IMR-90 (cell line): ENCODE measurements at regions not wholly inside any gene's neighbourhood (a gene's known extent, or its start where the extent isn't known, plus 50 kb on each side); places are given as distances from the start of the nearest gene placed in this dataset.

Experiments used
- ATAC-seq: fragments of 200-7000 bp; cut with Tn5 transposase; 2 replicates; pipeline ENCODE4 v1.9.1; 2020; ENCODE audit warnings: low read depth, mild to moderate bottlenecking, moderate library complexity
- BruUV-seq: library from RNA; stranded (reverse); fragments of 400-500 nt; replicated peaks from 2 replicates; lab custom pipeline; 2021; lab: Mats Ljungman, UMichigan
- CTCF ChIA-PET: fragments of 300-600 bp; formaldehyde crosslinking; extraction: SDS; loops from one replicate; lab custom pipeline; 2021; ENCODE audit warnings: antibody characterized with exemption; lab: Yijun Ruan, JAX
- POLR2A ChIA-PET: fragments of 300-600 bp; sonication (Branson Sonifier 250); formaldehyde crosslinking; loops from one replicate; lab custom pipeline; 2022; ENCODE audit warnings: antibody characterized with exemption; ENCODE audit not compliant: unreplicated experiment; lab: Charles Lee
- DNase-seq: peaks from one replicate; pipeline ENCODE4 v3.0.0; 2013
- H2AFZ ChIP-seq: replicated peaks from 2 replicates; pipeline ENCODE3; 2013; ENCODE audit warnings: low read length, mild to moderate bottlenecking; ENCODE audit not compliant: poor library complexity
- H2AK5ac ChIP-seq: 2 replicates; pipeline ENCODE4 v1.6.1; 2013; ENCODE audit warnings: low read depth, low read length, inconsistent platforms
- H2AK9ac ChIP-seq: replicated peaks from 2 replicates; pipeline ENCODE3; 2013; ENCODE audit warnings: mild to moderate bottlenecking, low read depth, low read length, moderate library complexity; ENCODE audit not compliant: poor library complexity
- H2BK120ac ChIP-seq: 2 replicates; pipeline ENCODE4 v1.6.1; 2013; ENCODE audit warnings: low read depth, low read length, inconsistent platforms
- H2BK15ac ChIP-seq: 3 replicates; pipeline ENCODE4 v1.6.1; 2013; ENCODE audit warnings: low read depth, low read length, inconsistent platforms
- H2BK20ac ChIP-seq: 2 replicates; pipeline ENCODE4 v1.6.1; 2013; ENCODE audit warnings: low read depth, mild to moderate bottlenecking, inconsistent platforms, low read length, moderate library complexity
- H2BK5ac ChIP-seq: 2 replicates; pipeline ENCODE4 v1.6.1; 2013; ENCODE audit warnings: mild to moderate bottlenecking, low read depth, low read length, inconsistent platforms; ENCODE audit not compliant: poor library complexity, severe bottlenecking
- H3K14ac ChIP-seq: replicated peaks from 2 replicates; pipeline ENCODE4 v1.6.1; 2013; ENCODE audit warnings: low read depth, low read length, inconsistent platforms
- H3K18ac ChIP-seq: 2 replicates; pipeline ENCODE4 v1.6.1; 2013; ENCODE audit warnings: low read depth, low read length, control low read depth
- H3K23ac ChIP-seq: 2 replicates; pipeline ENCODE4 v1.6.1; 2013; ENCODE audit warnings: low read depth, low read length, inconsistent platforms
- H3K27ac ChIP-seq: 2 replicates; pipeline ENCODE4 v1.5.1; 2013; ENCODE audit warnings: mild to moderate bottlenecking, control low read depth, low read length; ENCODE audit not compliant: insufficient read depth
- H3K27me3 ChIP-seq: 2 replicates; pipeline ENCODE4 v1.6.1; 2013; ENCODE audit warnings: low read length; ENCODE audit not compliant: control insufficient read depth, insufficient read depth
- H3K36me3 ChIP-seq: 2 replicates; pipeline ENCODE4 v1.6.1; 2013; ENCODE audit warnings: low read length, mixed read lengths; ENCODE audit not compliant: control insufficient read depth, insufficient read depth
- H3K4ac ChIP-seq: 2 replicates; pipeline ENCODE4 v1.6.1; 2013; ENCODE audit warnings: low read depth, low read length, inconsistent platforms
- H3K4me1 ChIP-seq: 2 replicates; pipeline ENCODE4 v1.6.1; 2013; ENCODE audit warnings: low read length, mixed read lengths; ENCODE audit not compliant: control insufficient read depth, insufficient read depth
- H3K4me2 ChIP-seq: 2 replicates; pipeline ENCODE4 v1.6.1; 2013; ENCODE audit warnings: low read depth, mild to moderate bottlenecking, control low read depth, low read length, moderate library complexity
- H3K4me3 ChIP-seq: 2 replicates; pipeline ENCODE4 v1.5.1; 2013; ENCODE audit warnings: low read depth, mild to moderate bottlenecking, control low read depth, low read length, moderate library complexity; ENCODE audit not compliant: insufficient read depth
- H3K56ac ChIP-seq: 2 replicates; pipeline ENCODE4 v1.6.1; 2013; ENCODE audit warnings: low read length, inconsistent platforms; ENCODE audit not compliant: insufficient read depth; ENCODE audit errors: extremely low read depth
- H3K79me1 ChIP-seq, 2 experiments: 2 replicates each; pipeline ENCODE4 v1.6.1; 2013; ENCODE audit warnings: low read length in 2 of 2, inconsistent platforms in 1 of 2, low read depth in 1 of 2
- H3K9ac ChIP-seq: 2 replicates; pipeline ENCODE4 v1.6.1; 2013; ENCODE audit warnings: low read depth, low read length, control low read depth
- H3K9me1 ChIP-seq: 2 replicates; pipeline ENCODE4 v1.6.1; 2013; ENCODE audit warnings: low read length, inconsistent platforms; ENCODE audit not compliant: insufficient read depth
- H3K9me3 ChIP-seq: 2 replicates; pipeline ENCODE4 v1.6.1; 2013; ENCODE audit warnings: low read length; ENCODE audit not compliant: control insufficient read depth, insufficient read depth
- H4K20me1 ChIP-seq: 2 replicates; pipeline ENCODE4 v1.6.1; 2013; ENCODE audit warnings: low read length, inconsistent platforms; ENCODE audit not compliant: insufficient read depth
- H4K5ac ChIP-seq: 2 replicates; pipeline ENCODE4 v1.6.1; 2013; ENCODE audit warnings: mild to moderate bottlenecking, low read depth, low read length, control low read depth
- H4K8ac ChIP-seq, 2 experiments: 2 replicates each; pipeline ENCODE4 v1.6.1; 2013; ENCODE audit warnings: low read depth in 2 of 2, low read length in 2 of 2, control low read depth in 1 of 2, inconsistent platforms in 1 of 2
- H4K91ac ChIP-seq: 2 replicates; pipeline ENCODE4 v1.6.1; 2013; ENCODE audit warnings: low read depth, low read length, inconsistent platforms; ENCODE audit not compliant: insufficient read depth
- CHD1 ChIP-seq: IDR thresholded peaks from 2 replicates; pipeline ENCODE4 v1.6.1; 2012; ENCODE audit warnings: low read depth, low read length, improper control_type of control experiment
- FOS ChIP-seq: fragments of 150-350 bp; IDR thresholded peaks from 2 replicates; pipeline ENCODE4 v1.6.1; 2016; ENCODE audit warnings: low read depth, low read length
- MAZ ChIP-seq: IDR thresholded peaks from 2 replicates; pipeline ENCODE4 v1.6.1; 2012; ENCODE audit warnings: low read depth, mild to moderate bottlenecking, low read length, improper control_type of control experiment, moderate library complexity, borderline replicate concordance
- MXI1 ChIP-seq: IDR thresholded peaks from 2 replicates; pipeline ENCODE4 v1.6.1; 2012; ENCODE audit warnings: low read depth, mild to moderate bottlenecking, low read length, moderate library complexity, borderline replicate concordance
- NFE2L2 ChIP-seq: fragments of 150-350 bp; IDR thresholded peaks from 2 replicates; pipeline ENCODE4 v1.6.1; 2016; ENCODE audit warnings: low read depth, mild to moderate bottlenecking, low read length
- POLR2A ChIP-seq: IDR thresholded peaks from 2 replicates; pipeline ENCODE4 v1.6.1; 2012; ENCODE audit warnings: mild to moderate bottlenecking, low read depth, low read length
- RAD21 ChIP-seq: IDR thresholded peaks from 2 replicates; pipeline ENCODE4 v1.6.1; 2012; ENCODE audit warnings: low read length, improper control_type of control experiment
- RCOR1 ChIP-seq: IDR thresholded peaks from 2 replicates; pipeline ENCODE4 v1.6.1; 2012; ENCODE audit warnings: mild to moderate bottlenecking, low read length, improper control_type of control experiment; ENCODE audit not compliant: insufficient replicate concordance
- RFX5 ChIP-seq: IDR thresholded peaks from 2 replicates; pipeline ENCODE4 v1.8.0; 2012; ENCODE audit warnings: low read depth, mild to moderate bottlenecking, low read length, moderate library complexity
- WGBS, 2 experiments: methylation state at CpG; one replicate each; pipeline versions ENCODE4 v1.1.5 to v1.1.7; 2013; ENCODE audit warnings: missing lambda C conversion rate in 2 of 2; ENCODE audit not compliant: insufficient read length in 1 of 2; ENCODE audit errors: extremely low coverage in 2 of 2; 5-methylcytosine and 5-hydroxymethylcytosine counted together
- dilution Hi-C: fragments of 300-500 bp; cut with HindIII; formaldehyde crosslinking; loops from one replicate; pipeline ENCODE4 v1.14.3; 2018; ENCODE audit warnings: low sequenced_read_pairs; ENCODE audit not compliant: unreplicated experiment
- in situ Hi-C: fragments of 300-500 bp; cut with MboI; formaldehyde crosslinking; loops from 3 replicates; pipeline ENCODE4 v1.14.3; 2019; ENCODE audit warnings: low sequenced_read_pairs, inconsistent platforms, mixed read lengths
- intact Hi-C: fragments of 100-400 bp; cut with micrococcal nuclease; formaldehyde crosslinking; loops from 2 replicates; pipeline ENCODE4 v1.10.0; 2022
- TF ChIP-seq, protein P1 (sequence below): fragments of 150-350 bp; IDR thresholded peaks from 2 replicates; pipeline ENCODE4 v1.6.1; 2017; ENCODE audit warnings: mild to moderate bottlenecking, antibody characterized with exemption, low read length, low read depth

DNA sequence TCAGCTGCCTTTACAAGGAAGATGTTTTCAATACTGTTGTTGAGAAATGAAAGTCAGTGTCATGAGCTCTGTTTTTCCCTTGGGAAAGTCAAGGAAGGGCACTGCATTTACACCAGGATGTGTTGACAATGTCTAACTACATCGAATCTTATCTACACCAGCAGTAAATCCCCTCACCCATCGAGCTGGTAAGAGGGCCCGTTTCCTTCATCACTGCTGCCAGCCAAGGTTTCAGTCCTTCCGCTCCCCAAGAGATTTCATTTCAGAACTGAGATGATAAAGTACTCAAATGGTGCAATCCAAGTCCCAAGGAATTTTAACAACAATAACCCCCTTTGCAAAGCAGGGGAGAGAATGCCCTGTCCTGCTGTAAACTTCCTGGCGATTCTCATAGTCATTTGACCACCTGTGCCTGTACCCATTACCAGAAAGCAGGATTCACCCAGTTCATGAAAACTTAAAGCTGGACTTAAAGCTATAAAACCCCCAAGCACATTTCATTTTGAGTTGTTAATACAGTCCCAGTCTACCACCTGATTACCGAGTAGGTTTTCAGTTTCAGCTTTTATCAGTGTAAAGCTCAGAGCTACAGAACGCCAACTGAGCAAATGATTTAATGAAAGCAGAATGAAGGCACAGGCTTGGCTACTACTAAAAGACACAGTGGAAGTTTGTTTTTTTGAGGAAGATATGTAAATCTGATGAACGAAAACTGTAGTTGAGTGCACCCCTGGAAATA is 122.5 kb upstream of the TAB2 start:
- Histone ChIP-seq H2AK5ac (no peak overlapping the region), H3K9me3 (peaks cover 5% of the 10 kb centered on the region; the same call in 1 of the 2 replicates), H3K4me3 (no peak overlapping the region), H3K14ac (no peak overlapping the region), H2AK9ac (no peak overlapping the region), H3K36me3 (no peaks in the 10 kb centered on the region), H3K4me1 (no peaks in the 10 kb centered on the region), H4K20me1 (no peaks in the 10 kb centered on the region), H3K23ac (no peak overlapping the region), H4K91ac (no peak overlapping the region), H2BK20ac (no peak overlapping the region), H2AFZ (no peak overlapping the region), H3K79me1 (no peaks in the 10 kb centered on the region), H3K27me3 (peaks cover 14% of the 10 kb centered on the region), H3K9me1 (no peaks in the 10 kb centered on the region), H3K56ac (no peak overlapping the region), H3K4ac (no peak overlapping the region), H3K4me2 (no peak overlapping the region), H2BK5ac (no peak overlapping the region), H3K9ac (no peak overlapping the region), H2BK15ac (no peak overlapping the region), H4K5ac (no peak overlapping the region), H3K18ac (no peak overlapping the region), H2BK120ac (no peak overlapping the region), H3K27ac (no peak overlapping the region), H4K8ac (no peak overlapping the region)
- POLR2A ChIA-PET: no interaction called here
- CTCF ChIA-PET: no interaction called here
- no peak for DNase-seq
- ATAC-seq: no peak
- dilution Hi-C loops (no loop called here), intact Hi-C loops (no loop called here), in situ Hi-C loops (no loop called here)
- TF ChIP-seq RAD21: no peak
- no peak for TF ChIP-seq FOS
- TF ChIP-seq MAZ: no peak
- TF ChIP-seq, protein P1, sequence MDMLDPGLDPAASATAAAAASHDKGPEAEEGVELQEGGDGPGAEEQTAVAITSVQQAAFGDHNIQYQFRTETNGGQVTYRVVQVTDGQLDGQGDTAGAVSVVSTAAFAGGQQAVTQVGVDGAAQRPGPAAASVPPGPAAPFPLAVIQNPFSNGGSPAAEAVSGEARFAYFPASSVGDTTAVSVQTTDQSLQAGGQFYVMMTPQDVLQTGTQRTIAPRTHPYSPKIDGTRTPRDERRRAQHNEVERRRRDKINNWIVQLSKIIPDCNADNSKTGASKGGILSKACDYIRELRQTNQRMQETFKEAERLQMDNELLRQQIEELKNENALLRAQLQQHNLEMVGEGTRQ: no peak
- TF ChIP-seq CHD1: no peak
- no peak for TF ChIP-seq POLR2A
- TF ChIP-seq MXI1: no peak
- no peak for TF ChIP-seq RFX5
- no peak for TF ChIP-seq RCOR1
- TF ChIP-seq NFE2L2: no peak
- no TSS peak for BruUV-seq
- WGBS, 2 experiments: 93% methylated on average over 2 of the region's 8 CpGs; no CpG with 5 or more reads in 1 of the 2 experiments
